NCI-H1417 (cell line): ENCODE measurements at regions not wholly inside any gene's neighbourhood (a gene's known extent, or its start where the extent isn't known, plus 50 kb on each side); places are given as distances from the start of the nearest gene placed in this dataset.

Experiments
- DNase-seq, 3 experiments: peaks; one replicate each; lab custom pipeline; 2025; lab: John Stamatoyannopoulos, UW

DNA sequence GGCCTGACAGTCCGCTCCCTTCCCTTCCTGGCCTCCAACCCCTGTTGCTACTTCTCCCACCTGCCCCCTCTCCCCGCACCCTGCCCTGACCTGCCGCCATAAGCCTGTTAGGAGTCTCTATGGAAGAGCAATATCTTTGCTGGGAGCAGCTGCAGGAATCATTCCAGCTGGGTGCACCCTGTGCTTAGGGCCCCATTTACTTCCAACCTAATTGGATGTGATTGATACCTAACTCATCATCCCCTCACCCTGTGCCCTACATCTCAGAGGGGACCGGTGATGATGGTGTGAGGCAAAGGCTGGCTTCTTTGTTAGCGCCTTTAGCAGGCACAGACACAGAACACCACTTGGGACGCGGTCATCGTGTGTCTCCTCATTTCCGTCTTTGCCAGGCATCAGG, 80.0 kb upstream of the FAM180A start:
- DNase-seq: peak in 1 of 3 experiments; percentile 26

DNA sequence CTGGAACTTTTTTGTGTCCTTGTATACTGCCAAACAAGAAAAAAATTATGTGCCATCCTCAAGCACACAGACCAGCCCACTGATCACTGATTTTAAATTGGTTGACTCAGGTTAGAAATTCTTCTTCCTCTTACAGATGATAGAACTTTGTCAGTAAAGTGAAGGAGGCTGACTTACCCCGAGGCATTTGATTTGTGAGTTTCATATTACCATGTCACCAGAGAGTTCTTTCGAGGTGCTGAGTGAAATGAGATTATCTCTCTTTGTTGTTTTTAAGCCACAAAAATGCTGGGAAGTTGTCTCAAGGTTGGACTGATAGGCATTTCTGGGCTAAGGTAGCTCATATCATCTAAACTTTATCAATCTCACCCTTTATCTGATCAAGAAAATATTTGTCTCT, 78.8 kb upstream of the FAM180A start:
- no peak for DNase-seq

- no peak for DNase-seq
These were observed 76.8 kb upstream of the FAM180A start for GRCh38 chr7:135825406-135825805.

GRCh38 chr7:135822376-135822775, 73.8 kb upstream of the FAM180A start:
- DNase-seq: no peak

DNA sequence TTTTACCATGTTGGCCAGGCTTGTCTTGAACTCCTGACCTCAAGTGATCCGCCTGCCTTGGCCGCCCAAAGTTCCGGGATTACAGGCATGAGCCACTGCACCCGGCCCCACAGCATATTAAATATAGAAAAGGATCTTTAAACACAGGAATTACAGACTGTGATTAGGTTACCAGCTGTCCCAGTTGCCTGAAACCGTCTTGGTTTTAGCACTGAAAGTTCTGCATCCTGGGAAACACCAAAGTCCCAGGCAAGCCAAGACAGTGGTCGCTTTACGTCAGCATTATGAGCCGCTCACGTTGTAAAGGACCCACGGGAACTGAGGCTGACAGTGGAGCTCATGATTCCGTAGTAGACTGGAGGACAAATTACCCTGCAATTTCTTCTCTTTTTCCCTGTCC, 69.0 kb upstream of the FAM180A start:
- DNase-seq: no peak

DNA sequence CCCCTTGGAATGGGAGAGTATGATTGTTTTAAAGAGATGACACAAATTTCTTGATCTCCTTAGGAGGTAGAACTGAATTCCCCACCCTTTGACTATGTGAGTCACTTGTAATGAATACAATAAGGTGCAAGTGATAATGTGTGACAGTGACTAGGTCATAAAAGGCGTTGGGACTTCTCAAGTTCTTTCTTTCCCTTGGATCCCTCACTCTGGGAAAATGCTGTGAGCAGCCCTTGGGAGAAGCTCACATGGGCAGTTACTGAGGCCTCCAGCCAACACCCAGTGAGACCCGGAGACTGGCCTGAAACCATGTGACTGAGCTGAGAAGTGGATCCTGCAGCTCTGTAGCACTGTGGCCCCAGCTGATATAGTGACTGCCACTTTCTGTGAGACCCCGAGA, 66.4 kb upstream of the FAM180A start:
- DNase-seq: no peak

- DNase-seq: no peak
These were observed 63.5 kb upstream of the FAM180A start for GRCh38 chr7:135812148-135812547.

DNA sequence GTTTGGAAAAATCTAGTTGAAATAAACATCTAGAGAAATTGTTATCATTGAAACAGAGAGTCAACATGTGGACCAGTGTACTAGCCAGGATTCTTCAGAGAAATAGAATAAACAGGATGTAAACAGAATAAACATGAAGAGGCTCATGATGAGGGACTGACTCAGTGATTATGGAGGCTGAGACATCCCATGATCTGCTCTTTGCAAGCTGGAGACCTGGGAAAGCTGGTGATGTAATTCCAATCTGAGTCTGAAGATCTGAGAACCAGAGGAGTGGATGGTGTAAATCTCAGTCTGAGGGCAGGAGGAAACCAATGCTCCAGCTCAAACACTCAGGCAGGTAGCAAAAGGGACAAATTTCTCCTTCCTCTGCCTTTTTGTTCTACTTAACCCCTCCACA, 62.9 kb upstream of the FAM180A start:
- no peak for DNase-seq

- DNase-seq: peak in 1 of 3 experiments; percentile 52
These were observed 59.6 kb upstream of the FAM180A start for GRCh38 chr7:135808206-135808605.

GRCh38 chr7:135803143-135803542, 54.5 kb upstream of the FAM180A start:
- no peak for DNase-seq

DNA sequence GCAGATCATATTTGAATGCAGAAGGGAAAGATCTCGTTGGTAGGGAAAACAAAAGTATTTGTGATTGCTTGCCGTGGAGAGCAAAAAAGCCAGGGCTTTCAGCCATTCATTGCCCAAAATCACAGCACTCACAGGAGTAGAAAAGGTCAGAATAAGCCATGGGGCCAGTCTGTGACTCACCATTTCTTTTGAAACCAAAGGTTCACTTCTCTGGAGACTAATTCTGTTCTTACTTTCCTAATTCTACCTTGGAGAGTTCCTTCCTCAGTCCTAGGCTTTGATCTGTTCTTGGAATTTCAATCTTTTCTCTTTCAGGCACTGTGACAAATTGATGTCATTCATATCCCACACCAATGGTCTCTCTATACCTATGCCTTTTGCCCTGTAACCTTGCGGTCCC, 54.1 kb upstream of the FAM180A start:
- DNase-seq: no peak

DNA sequence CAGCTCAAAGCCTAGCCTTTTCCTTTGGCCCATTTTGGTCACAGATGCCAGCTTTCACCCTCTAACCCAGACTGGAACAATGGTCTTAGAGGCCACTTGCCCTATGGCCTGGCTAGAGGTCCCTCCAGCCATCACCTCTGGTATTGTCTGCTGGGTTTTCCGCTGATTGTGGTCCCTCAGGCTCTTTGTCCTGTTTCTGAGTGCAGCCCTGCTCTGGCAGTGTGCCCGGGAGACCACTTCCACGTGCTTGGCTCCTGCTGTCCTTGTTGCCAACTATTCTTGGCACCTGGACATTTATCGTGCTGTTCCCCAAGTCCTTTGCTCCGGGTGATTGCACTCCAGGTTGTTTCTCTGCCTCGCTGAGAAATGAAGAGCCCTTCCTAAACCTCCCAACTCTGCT, 53.3 kb upstream of the FAM180A start:
- peak; percentile 85 to 98 (median 96) for DNase-seq

GRCh38 chr7:135801045-135801693, 52.6 kb upstream of the FAM180A start:
- DNase-seq: peak; percentile 78 to 94 (median 87)

- no peak for DNase-seq
These were observed 51.9 kb upstream of the FAM180A start for GRCh38 chr7:135800560-135800959.

DNA sequence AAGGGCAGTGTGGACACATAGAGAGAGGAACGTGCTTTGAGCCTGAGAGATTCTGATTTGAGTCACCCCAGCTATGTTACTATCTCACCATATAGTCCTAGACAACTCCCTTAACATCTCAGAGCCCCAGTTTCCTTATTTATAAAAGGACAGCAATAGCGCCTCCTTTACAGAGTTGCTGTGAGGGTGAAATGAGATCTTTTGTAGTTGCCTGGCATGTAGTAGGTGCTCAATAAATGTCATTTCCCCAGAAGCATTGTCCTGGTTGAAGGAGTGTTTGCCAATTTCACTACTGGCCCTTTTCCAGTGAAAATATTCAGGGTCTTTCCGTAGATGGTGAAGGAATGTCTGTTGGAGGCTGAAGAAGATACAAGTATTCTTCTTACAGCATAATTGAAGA, 51.3 kb upstream of the FAM180A start:
- DNase-seq: no peak
